H1 (cell line): ENCODE measurements at regions not wholly inside any gene's neighbourhood (a gene's known extent, or its start where the extent isn't known, plus 50 kb on each side); places are given as distances from the start of the nearest gene placed in this dataset.

Experiments used
- CTCF ChIA-PET: fragments of 300-600 bp; sonication (Branson Sonifier 250); formaldehyde crosslinking; loops from one replicate; lab custom pipeline; 2021; ENCODE audit not compliant: partially characterized antibody; lab: Charles Lee
- POLR2A ChIA-PET: fragments of 300-600 bp; sonication (Branson Sonifier 250); formaldehyde crosslinking; loops from one replicate; lab custom pipeline; 2021; ENCODE audit warnings: inconsistent platforms; ENCODE audit not compliant: partially characterized antibody; lab: Charles Lee
- DNase-seq, 2 experiments: peaks; one replicate each; pipeline versions ENCODE4 v3.0.0 to v3.0.0-alpha.2; 2010 to 2022; ENCODE audit warnings: low spot score in 2 of 2, low read depth in 1 of 2, mixed read lengths in 1 of 2
- FAIRE-seq: peaks from 2 replicates; lab custom pipeline; 2011; peaks lifted over from hg19 to GRCh38; lab: Jason Lieb, UNC
- H2AFZ ChIP-seq: 2 replicates; pipeline ENCODE4 v1.8.1; 2012; ENCODE audit warnings: low read length, inconsistent platforms
- H2AK5ac ChIP-seq: 2 replicates; pipeline ENCODE4 v1.6.1; 2013; ENCODE audit warnings: low read depth, low read length
- H2BK120ac ChIP-seq: replicated peaks from 2 replicates; pipeline ENCODE3; 2013; ENCODE audit warnings: low read depth, low read length, inconsistent platforms
- H2BK12ac ChIP-seq: 2 replicates; pipeline ENCODE4 v1.6.1; 2013; ENCODE audit warnings: low read depth, low read length
- H2BK15ac ChIP-seq: 2 replicates; pipeline ENCODE4 v1.6.1; 2013; ENCODE audit warnings: low read length
- H2BK20ac ChIP-seq: 2 replicates; pipeline ENCODE4 v1.6.1; 2013; ENCODE audit warnings: low read length
- H2BK5ac ChIP-seq: 2 replicates; pipeline ENCODE4 v1.6.1; 2013; ENCODE audit warnings: low read depth, low read length
- H3K14ac ChIP-seq: 2 replicates; pipeline ENCODE4 v1.6.1; 2013; ENCODE audit warnings: inconsistent platforms; ENCODE audit not compliant: insufficient read length
- H3K18ac ChIP-seq: 2 replicates; pipeline ENCODE4 v1.6.1; 2013; ENCODE audit warnings: low read length; ENCODE audit errors: extremely low read depth
- H3K23ac ChIP-seq: 2 replicates; pipeline ENCODE4 v1.6.1; 2013; ENCODE audit warnings: inconsistent platforms; ENCODE audit not compliant: insufficient read length
- H3K23me2 ChIP-seq: 2 replicates; pipeline ENCODE4 v1.6.1; 2013; ENCODE audit warnings: low read depth, low read length
- H3K27ac ChIP-seq: 2 replicates; pipeline ENCODE4 v1.6.1; 2011; ENCODE audit warnings: low read depth, low read length, inconsistent platforms
- H3K27me3 ChIP-seq, 4 experiments: replicated peaks in 1 of 4; 1 replicate in 1 of 4; 2 replicates in 3 of 4; pipeline versions ENCODE4 v1.6.1 to v1.8.1; 2011 to 2013; ENCODE audit warnings: low read length in 3 of 4, mild to moderate bottlenecking in 3 of 4, inconsistent platforms in 2 of 4, mixed read lengths in 2 of 4, moderate library complexity in 1 of 4; ENCODE audit not compliant: control insufficient read depth in 3 of 4, insufficient read depth in 3 of 4; ENCODE audit errors: extremely low read depth in 1 of 4
- H3K36me3 ChIP-seq, 4 experiments: 2 replicates each; pipeline versions ENCODE4 v1.6.1 to v1.8.1; 2011 to 2013; ENCODE audit warnings: mild to moderate bottlenecking in 4 of 4, low read length in 3 of 4, moderate library complexity in 2 of 4, control low read depth in 1 of 4, inconsistent platforms in 1 of 4; ENCODE audit not compliant: insufficient read depth in 4 of 4, control insufficient read depth in 2 of 4
- H3K4ac ChIP-seq: replicated peaks from 2 replicates; pipeline ENCODE3; 2013; ENCODE audit warnings: low read length, low read depth, mixed read lengths, inconsistent platforms; ENCODE audit not compliant: insufficient read length
- H3K4me1 ChIP-seq, 4 experiments: replicated peaks in 1 of 4; 1 replicate in 1 of 4; 2 replicates in 3 of 4; pipeline versions ENCODE4 v1.6.1 to v1.8.1; 2011 to 2013; ENCODE audit warnings: low read length in 3 of 4, inconsistent platforms in 2 of 4, mixed read lengths in 1 of 4; ENCODE audit not compliant: insufficient read depth in 4 of 4, control insufficient read depth in 3 of 4
- H3K4me2 ChIP-seq, 2 experiments: 2 replicates each; pipeline versions ENCODE4 v1.6.1 to v1.8.1; 2011 to 2013; ENCODE audit warnings: low read depth in 2 of 2, low read length in 2 of 2, control low read depth in 1 of 2, inconsistent platforms in 1 of 2, mild to moderate bottlenecking in 1 of 2; ENCODE audit not compliant: insufficient read depth in 1 of 2
- H3K4me3 ChIP-seq, 4 experiments: fragments of 200-600, 300-600 bp in 1 of 4; sonication (generic), shearing (Covaris generic), sonication (Bioruptor Twin) in 1 of 4; 2 replicates each; pipeline versions ENCODE4 v1.5.1 to v1.8.1; 2011 to 2016; ENCODE audit warnings: low read length in 4 of 4, low read depth in 3 of 4, control low read depth in 2 of 4, inconsistent platforms in 2 of 4, mild to moderate bottlenecking in 2 of 4, mixed read lengths in 1 of 4, moderate library complexity in 1 of 4; ENCODE audit not compliant: insufficient read depth in 2 of 4; ENCODE audit errors: extremely low read depth in 1 of 4
- H3K56ac ChIP-seq: replicated peaks from 2 replicates; pipeline ENCODE3; 2013; ENCODE audit warnings: low read depth, mild to moderate bottlenecking, mixed read lengths, low read length, inconsistent platforms; ENCODE audit not compliant: insufficient read length
- H3K79me1 ChIP-seq: 2 replicates; pipeline ENCODE4 v1.6.1; 2013; ENCODE audit warnings: low read depth, low read length, control low read depth
- H3K79me2 ChIP-seq, 2 experiments: 2 replicates each; pipeline versions ENCODE4 v1.6.1 to v1.8.1; 2012 to 2013; ENCODE audit warnings: low read length in 2 of 2, mild to moderate bottlenecking in 2 of 2, inconsistent platforms in 1 of 2; ENCODE audit not compliant: insufficient read depth in 2 of 2, control insufficient read depth in 1 of 2
- H3K9ac ChIP-seq, 4 experiments: replicated peaks in 1 of 4; 1 replicate in 1 of 4; 2 replicates in 3 of 4; pipeline versions ENCODE4 v1.6.1 to v1.8.1; 2011 to 2013; ENCODE audit warnings: low read depth in 3 of 4, low read length in 3 of 4, control low read depth in 2 of 4, mild to moderate bottlenecking in 2 of 4, moderate library complexity in 2 of 4, inconsistent platforms in 1 of 4; ENCODE audit errors: extremely low read depth in 1 of 4
- H3K9me3 ChIP-seq, 2 experiments: 2 replicates each; pipeline versions ENCODE4 v1.6.1 to v1.8.1; 2012 to 2013; ENCODE audit warnings: mild to moderate bottlenecking in 2 of 2, moderate library complexity in 2 of 2, control low read depth in 1 of 2, inconsistent platforms in 1 of 2, low read depth in 1 of 2, low read length in 1 of 2, mixed read lengths in 1 of 2; ENCODE audit not compliant: insufficient read depth in 2 of 2
- H4K20me1 ChIP-seq, 2 experiments: replicated peaks in 1 of 2; 2 replicates each; pipeline versions ENCODE3 to v1.8.1; 2011 to 2013; ENCODE audit warnings: inconsistent platforms in 2 of 2, low read length in 2 of 2, mild to moderate bottlenecking in 1 of 2; ENCODE audit not compliant: insufficient read depth in 2 of 2, control insufficient read depth in 1 of 2
- H4K5ac ChIP-seq: 2 replicates; pipeline ENCODE4 v1.6.1; 2013; ENCODE audit warnings: low read length, low read depth, mixed read lengths, inconsistent platforms; ENCODE audit not compliant: insufficient read length
- H4K8ac ChIP-seq: 2 replicates; pipeline ENCODE4 v1.8.0; 2013; ENCODE audit warnings: mild to moderate bottlenecking, moderate library complexity, low read length, inconsistent platforms; ENCODE audit not compliant: insufficient read depth; ENCODE audit errors: extremely low read depth
- H4K91ac ChIP-seq: replicated peaks from 2 replicates; pipeline ENCODE3; 2013; ENCODE audit warnings: low read length, mixed read lengths, inconsistent platforms; ENCODE audit not compliant: insufficient read length
- SRF ChIP-seq: IDR thresholded peaks from 2 replicates; pipeline ENCODE4 v1.6.1; 2011; ENCODE audit warnings: mild to moderate bottlenecking, low read depth, low read length, moderate library complexity
- WGBS, 2 experiments: shearing (Covaris generic) in 1 of 2; methylation state at CpG; one replicate each; pipeline versions ENCODE4 v1.1.6 to v1.1.7; 2013 to 2015; ENCODE audit warnings: low lambda C conversion rate in 2 of 2, mixed read lengths in 2 of 2, inconsistent platforms in 1 of 2, low coverage in 1 of 2, missing lambda C conversion rate in 1 of 2; ENCODE audit not compliant: insufficient replicate concordance in 2 of 2, insufficient coverage in 1 of 2, insufficient read length in 1 of 2; ENCODE audit errors: extremely low coverage in 1 of 2, missing lambda C conversion rate in 1 of 2; 5-methylcytosine and 5-hydroxymethylcytosine counted together

GRCh38 chr4:135672202-135672601 lies 1470.6 kb upstream of the PABPC4L start:
- CTCF ChIA-PET: no interaction called here
- H2BK15ac ChIP-seq: no peak overlapping the region
- H2BK120ac ChIP-seq: no peak overlapping the region
- H2AFZ ChIP-seq: no peak overlapping the region
- no peak overlapping the region for H3K4me2 ChIP-seq
- no peak overlapping the region for H3K56ac ChIP-seq
- FAIRE-seq (no peak), DNase-seq (no peak)
- no peak overlapping the region for H2BK12ac ChIP-seq
- no peak overlapping the region for H3K27ac ChIP-seq
- no peaks in the 10 kb centered on the region for H4K20me1 ChIP-seq
- H3K36me3 ChIP-seq: no peaks in the 10 kb centered on the region
- H3K4me1 ChIP-seq: no peaks in the 10 kb centered on the region
- no peaks in the 10 kb centered on the region for H3K79me1 ChIP-seq
- no peak overlapping the region for H2BK20ac ChIP-seq
- H3K27me3 ChIP-seq: no peaks in the 10 kb centered on the region
- H2BK5ac ChIP-seq: no peak overlapping the region
- no peak overlapping the region for H3K9ac ChIP-seq
- no peak overlapping the region for H4K8ac ChIP-seq
- no peak overlapping the region for H3K4me3 ChIP-seq
- H3K23ac ChIP-seq: no peak overlapping the region
- H3K14ac ChIP-seq: no peak overlapping the region
- no peak overlapping the region for H3K4ac ChIP-seq
- H3K18ac ChIP-seq: no peak overlapping the region
- H3K23me2 ChIP-seq: no peaks in the 10 kb centered on the region
- POLR2A ChIA-PET: no interaction called here
- 100% methylated on average over 2 of the region's 2 CpGs; no CpG with 5 or more reads in 1 of the 2 experiments for WGBS, 2 experiments
- H2AK5ac ChIP-seq: no peak overlapping the region
- no peak for TF ChIP-seq SRF
- H4K91ac ChIP-seq: no peak overlapping the region
- H3K9me3 ChIP-seq: no peaks in the 10 kb centered on the region
- H3K79me2 ChIP-seq: no peaks in the 10 kb centered on the region
- no peak overlapping the region for H4K5ac ChIP-seq
